Frontal cortex (tissue), 3 donors: ENCODE measurements at regions not wholly inside any gene's neighbourhood (a gene's known extent, or its start where the extent isn't known, plus 50 kb on each side); places are given as distances from the start of the nearest gene placed in this dataset.
"Not testable (repeated sequence)": the region's sequence is repeated elsewhere in the genome, so short reads cannot be mapped to it uniquely, and the experiment has no call there.

Experiments
- DNase-seq, 2 donors: peaks; one replicate each; pipeline ENCODE4 v3.0.0; 2012; ENCODE audit warnings: low spot score in 2 of 2
- FAIRE-seq: peaks from 2 replicates; lab custom pipeline; 2012; peaks lifted over from hg19 to GRCh38; lab: Jason Lieb, UNC
- donor health status: control.
- donor health status: control.
- donor health status: control.

DNA sequence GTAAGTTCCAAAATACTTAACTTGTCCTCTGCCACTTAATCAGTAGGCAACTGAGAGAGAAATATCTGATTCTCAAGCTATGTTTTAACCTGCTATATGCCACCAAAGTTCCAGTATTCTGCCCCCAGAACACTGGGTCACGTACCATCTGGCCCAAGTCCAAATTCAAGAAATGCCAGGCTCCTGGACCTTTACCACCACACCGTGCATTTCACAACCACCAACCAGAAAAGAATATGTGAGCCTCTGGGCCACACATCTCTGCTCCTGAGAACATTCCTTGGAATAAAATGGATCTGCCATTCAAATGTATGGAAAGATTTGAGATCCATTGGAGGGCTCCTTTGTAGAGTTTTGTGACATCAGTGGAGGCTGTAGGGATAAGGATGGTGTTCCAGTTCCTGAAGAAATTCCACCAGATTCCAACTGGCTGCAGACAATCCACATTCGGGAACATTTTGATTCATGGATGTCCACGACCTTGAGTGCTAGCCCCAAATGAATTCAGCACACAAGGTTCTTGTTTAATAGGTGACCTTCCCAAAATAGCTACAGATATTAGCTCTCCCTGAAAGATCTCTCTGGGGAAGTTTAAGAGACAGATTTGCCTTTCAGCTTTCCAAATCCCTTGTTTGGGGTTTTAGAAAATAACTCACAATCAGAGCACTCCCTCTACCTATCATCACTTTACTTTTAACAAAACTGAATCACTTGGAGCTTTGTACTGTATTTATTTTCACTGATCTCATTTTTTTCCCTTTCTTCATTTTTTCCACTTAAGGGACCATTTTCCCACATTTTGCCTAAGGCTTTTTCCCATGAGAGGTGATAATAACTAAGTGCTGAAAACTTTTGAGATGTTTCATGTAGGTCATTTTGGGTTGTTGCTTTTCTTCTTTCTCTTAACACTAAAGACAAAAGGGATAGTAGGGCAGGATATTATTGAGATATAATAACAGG lies 128.4 kb upstream of the ZC3H11B start:
- DNase-seq (no peak), FAIRE-seq (no peak)

DNA sequence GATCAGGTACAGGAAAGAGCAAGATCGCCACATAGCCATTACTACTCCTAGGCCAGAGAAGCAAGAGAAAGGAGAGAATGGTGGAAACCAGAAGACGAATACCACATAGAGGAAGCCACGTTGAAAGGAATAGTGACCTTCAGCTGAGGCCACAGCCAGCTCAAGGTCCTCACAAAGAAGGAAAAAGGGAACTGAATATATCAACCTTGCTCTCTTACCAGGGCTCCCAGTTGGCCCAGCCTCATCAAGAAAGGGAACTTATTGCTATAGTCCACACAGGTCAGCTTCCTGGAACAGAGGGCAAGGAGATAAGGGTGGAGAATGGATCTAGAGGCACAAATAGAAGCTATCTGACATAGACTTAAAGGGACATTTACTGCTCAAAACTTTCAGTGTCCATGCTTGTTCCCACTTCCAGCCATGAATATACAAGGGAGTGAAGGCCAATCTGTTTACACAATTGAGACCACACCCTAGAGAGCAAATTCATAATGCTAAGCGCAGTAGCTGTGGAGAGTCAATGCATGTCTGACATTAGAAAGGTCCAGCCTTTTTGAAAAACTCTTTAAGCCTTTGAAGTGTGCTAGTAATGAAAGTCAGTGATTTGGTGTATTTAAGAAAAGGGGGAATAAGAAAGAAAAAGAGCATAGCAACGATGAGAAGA lies 120.7 kb upstream of the ZC3H11B start:
- no peak for DNase-seq

DNA sequence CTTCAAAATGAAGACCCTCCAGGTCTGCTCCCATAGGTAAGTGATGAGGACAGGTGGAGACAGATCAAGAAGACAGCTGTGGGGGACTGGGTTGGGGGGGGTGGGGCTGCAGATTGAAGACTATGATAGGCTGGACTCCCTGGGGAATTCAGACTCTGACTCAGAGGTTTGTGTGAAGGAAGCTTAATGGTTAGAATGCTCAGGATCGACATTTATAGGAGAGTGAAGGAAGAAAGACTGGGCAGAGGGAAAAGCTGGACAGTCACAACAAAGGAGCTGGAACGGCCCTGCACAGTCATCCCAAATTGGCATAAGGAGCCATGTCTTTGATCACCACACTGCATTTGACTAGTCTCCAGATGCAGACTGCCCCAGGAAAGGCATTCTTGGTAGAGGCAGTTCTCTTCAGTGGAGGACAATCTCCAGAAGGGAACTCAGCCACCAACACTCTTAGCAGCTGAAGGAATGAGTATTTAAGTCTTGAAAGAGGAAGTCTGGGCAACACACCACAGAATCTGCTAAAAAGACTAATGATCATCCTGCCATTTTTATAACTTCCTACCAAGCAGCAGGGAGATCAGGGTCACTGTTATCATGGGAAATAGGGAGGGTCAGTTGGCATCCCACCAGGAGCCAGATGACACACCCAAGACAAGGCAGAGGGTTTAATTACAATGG lies 120.0 kb upstream of the ZC3H11B start:
- FAIRE-seq = no peak
- no peak for DNase-seq

More for the DNA sequence above, 120.7 kb upstream of the ZC3H11B start:
- no peak for FAIRE-seq

DNA sequence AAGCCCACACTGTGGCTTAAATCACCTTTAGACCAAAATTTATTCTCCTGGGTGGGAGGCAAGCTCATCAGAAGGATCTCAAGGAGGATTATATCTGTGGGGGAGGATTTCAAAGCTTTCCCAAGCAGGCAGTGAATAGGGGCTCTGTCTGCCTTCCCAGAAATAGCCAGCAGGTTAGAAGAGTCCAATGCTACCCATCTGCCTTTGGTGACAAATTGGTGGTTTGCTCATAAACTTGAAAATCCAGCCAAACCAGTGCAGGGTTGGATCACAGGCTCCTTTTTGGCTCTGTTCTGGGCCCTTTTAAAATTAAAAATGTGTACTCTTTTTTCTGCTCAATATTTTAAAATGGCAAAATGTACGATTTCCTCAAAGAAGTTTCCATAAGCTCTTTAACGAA lies 118.9 kb upstream of the ZC3H11B start:
- no peak for DNase-seq
- no peak for FAIRE-seq

DNA sequence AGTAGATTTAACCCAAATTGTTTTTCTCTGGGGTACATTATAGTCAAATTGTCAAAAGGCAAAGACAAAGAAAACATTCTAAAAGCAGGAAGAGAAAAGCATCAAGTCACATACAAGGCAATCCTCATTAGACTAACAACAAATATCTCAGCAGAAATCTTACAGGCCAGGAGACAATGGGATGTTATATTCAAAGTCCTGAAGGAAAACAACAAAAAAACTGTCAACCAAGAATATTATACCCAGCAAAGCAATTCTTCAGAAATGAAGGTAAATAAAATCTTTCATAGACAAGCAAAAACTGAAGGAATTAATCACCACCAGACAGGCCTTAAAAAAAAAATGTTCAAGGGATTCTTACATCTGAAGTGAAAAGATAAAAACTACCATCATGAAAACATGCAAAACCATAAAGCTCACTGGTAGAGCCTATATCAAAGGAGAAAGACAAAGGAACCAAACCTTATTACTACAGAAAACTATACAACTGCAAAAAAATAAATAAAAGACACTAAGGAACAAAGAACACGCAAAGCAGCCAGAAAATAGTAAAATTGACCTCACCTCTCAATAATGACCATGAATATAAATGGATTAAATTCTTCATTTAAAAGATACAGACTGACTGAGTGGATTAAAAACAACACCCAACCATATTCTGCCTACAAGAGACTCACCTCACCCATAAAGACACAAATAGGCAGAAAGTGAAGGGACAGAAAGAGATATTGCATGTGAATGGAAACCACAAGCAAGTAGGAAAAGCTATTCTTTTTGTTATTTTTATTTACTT lies 113.8 kb upstream of the ZC3H11B start:
- FAIRE-seq = no peak
- no peak for DNase-seq

DNA sequence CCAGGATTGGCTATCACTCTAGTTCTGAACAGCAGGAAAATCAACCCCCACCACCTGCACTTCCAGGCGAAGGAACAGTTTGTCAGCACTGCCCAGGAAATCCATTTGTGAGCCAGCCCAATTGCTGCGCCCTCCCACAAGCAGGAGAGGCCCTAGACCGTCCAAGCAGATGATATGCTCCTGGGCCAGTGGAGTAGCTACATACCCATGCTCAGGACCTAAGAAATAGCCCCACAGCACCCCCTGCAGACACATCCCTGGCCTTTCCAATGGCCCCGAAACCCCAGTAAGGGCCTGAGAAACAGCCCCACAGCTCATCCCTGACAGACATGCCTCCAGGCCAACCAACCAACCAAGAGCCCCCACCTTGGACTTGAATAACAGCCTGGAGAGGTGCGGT lies 111.5 kb upstream of the ZC3H11B start:
- FAIRE-seq = no peak
- DNase-seq = no peak

DNA sequence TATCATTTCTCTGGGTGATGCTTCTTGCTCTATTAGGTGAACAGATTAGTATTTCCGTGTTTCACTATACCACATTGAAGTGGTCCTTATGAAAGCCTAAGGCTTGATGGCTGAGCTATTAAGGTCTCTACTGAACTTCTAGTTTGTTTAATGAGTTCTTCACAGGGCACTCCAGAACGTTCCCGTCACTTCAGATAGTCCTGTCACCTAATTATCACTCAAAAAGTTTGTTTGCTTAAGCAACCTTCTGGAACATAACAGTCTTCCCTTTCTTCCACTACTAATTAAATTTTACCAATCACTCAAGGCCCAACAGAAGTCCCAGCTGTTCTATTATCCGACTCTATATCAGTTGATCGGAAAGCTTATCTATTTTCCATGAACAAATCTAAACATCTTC lies 104.6 kb upstream of the ZC3H11B start:
- DNase-seq (no peak), FAIRE-seq (no peak)

DNA sequence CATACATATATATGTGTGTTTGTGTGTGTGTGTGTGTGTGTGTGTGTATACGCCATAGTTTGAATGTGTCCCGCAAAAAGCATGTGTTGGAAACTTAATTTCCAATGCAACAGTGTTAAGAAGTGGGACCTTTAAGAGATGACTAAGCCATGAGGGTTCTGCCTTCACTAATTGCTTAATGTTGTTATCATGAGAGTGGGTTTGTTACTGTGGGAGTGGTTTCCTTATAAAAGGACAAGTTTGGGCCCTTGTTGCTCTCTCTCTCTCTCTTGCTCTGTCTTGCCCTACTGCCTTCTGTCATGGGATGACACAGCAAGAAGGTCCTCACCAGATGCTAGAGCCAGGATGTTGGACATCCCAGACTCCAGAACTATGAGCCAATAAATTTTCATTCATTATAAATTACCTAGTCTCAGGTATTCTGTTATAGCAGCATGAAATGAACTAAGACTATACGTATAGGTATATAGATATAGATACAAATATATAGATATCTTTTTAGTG lies 103.8 kb upstream of the ZC3H11B start:
- no peak for DNase-seq
- no peak for FAIRE-seq

DNA sequence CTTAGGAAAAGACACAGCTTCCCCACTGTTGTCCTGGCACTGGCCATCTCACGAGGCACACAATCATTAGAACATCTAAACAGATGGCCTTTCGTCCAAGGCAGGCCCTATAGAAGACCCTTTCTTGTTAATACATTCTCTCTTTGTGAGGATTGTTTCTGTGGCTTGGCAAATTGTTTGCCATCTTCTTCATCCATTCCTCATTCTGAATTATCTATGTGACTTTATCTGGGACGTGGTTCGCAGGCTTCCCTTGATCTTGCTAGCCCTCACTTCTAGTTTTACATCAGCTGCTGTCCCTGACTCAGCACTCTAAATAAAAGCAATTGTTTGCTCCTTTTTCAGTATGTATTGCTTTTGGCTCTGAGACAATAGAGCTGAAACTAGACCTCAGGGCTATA lies 101.1 kb upstream of the ZC3H11B start:
- FAIRE-seq = no peak
- no peak for DNase-seq

DNA sequence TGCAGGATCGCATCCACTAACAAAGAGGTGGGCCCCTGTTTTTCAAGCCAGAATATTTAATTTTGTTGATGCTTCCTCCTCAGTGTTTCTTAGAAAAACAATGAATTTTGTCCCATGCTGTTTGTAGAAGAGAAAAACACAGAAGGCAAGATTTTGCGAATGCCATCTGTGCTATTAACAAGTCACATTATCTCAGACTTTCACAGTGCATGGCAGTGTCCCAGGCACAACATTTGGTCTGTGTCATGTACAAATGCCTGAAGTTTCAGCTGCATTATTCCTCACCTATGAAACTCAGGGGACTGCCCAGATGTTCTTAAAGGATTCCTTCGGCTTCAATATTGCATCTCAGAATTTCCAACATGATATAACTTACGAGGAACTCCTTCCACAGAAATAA lies 99.6 kb upstream of the ZC3H11B start:
- FAIRE-seq (no peak), DNase-seq (no peak)

DNA sequence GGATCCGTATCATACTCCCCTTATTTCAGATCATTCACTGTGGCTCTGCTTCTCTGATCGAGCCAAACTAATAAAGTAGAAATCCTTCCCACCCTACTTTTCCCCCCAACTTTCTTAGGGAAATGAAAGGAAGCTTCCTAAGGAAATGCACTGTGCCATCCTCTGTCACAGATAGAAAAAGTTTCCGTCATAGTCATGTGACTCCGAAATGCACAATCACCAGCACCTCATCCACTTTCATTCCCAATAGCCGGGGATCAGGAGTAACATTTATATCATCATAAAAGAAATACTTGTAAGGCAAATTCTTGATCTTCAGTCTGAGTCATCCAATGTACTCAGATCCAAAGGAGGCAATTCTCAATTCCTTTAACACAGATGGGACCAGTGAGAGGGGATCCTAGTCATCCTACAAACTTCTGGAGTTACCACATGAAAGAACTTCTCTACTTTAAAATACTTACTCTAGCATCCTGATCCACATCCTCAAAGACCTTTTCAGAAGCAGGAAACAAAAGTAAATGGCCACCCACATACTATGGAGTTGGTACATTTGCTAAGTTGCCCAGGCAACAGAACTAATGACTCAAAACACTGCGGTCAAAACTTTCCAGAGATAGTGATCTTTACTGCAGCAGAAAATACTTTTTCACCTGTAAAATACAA lies 97.8 kb upstream of the ZC3H11B start:
- FAIRE-seq (no peak), DNase-seq (no peak)

DNA sequence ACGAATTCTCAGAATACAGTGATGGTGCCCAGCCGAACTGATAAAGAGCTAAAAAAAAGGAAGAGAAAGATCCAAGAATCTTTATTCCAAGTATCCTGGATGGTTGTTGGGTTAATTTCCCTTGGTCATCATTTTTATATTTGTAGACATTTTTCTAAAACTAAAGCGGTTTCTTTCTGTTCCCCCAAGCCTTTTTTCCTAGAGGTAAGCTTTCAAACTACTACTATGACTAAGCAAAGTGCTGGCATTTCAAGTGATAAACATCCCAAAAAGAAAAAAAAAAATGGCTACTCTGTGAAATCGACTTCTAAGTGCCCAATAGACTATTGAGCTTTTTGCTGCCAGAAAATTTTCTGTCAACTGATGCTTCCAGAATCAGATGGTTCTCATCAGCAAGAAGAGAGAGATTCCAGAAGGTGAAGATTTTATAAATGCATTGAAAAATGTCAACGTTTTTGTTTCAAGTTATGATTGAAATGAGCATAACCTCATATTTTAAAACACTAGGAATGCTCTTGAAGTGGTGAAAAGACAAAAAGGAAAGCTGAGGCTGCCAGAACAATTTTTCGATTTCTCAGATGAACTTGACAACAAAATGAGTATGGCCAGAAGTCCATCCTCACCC lies 96.1 kb upstream of the ZC3H11B start:
- no peak for FAIRE-seq
- DNase-seq = no peak

DNA sequence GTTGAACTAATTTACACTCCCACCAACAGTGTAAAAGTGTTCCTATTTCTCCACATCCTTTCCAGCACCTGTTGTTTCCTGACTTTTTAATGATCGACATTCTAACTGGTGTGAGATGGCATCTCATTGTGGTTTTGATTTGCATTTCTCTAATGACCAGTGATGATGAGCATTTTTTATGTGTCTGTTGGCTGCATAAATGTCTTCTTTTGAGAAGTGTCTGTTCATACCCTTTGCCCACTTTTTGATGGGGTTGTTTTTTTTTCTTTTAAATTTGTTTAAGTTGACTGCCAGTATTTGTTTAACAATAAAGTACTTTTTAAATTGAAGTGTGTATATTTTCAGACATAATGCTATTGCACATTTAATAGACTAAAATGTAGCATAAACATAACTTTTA lies 95.0 kb upstream of the ZC3H11B start:
- not testable (repeated sequence) for DNase-seq, FAIRE-seq

DNA sequence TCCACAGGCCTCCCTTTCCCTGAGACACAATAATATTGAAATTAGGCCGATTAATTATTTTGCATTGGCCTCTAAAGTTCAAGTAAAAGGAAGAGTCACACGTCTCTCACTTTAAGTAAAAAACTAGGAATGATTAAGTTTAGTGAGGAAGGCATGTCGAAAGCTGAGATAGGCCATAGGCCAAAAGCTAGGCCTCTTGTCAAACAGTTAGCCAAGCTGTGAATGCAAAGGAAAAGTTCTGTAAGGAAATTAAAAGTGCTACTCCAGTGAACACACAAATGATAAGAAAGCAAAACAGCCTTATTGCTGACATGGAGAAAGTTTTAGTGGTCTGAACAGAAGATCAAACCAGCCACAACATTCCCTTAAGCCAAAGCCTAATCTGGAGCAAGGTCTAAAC lies 91.4 kb upstream of the ZC3H11B start:
- not testable (repeated sequence) for DNase-seq, FAIRE-seq

DNA sequence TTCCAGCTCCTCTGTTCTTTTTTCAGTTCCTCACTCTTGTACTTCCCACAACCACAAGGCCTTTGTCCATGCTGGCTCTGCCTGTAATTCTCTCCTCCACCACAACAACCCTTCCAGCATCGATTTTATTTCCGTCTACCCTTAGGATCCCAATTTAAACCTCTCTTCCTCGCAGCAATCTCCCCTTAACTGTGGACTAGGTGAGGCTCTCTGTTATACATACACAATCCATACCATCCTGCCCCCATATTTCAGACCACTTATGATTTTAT lies 90.4 kb upstream of the ZC3H11B start:
- no peak for DNase-seq
- no peak for FAIRE-seq

DNA sequence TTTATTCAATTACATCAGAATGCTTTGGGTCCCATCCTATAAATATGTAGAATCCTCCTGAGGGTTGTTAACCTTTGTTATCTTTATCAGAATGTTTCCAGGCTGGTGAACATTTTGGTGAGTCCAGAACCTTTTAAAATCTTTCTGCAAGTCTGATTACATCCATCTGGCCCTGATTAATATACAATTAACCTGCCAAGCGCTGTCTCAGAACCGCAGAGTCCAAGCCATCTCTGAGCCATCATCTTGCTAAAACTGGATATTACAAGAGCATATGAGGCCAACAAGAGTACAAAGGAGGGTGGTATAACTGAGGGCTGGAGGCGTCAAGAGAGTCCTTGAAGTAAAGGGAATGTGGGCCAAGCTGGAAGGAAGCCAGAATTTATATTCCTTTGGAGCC lies 88.6 kb upstream of the ZC3H11B start:
- DNase-seq = no peak
- no peak for FAIRE-seq

DNA sequence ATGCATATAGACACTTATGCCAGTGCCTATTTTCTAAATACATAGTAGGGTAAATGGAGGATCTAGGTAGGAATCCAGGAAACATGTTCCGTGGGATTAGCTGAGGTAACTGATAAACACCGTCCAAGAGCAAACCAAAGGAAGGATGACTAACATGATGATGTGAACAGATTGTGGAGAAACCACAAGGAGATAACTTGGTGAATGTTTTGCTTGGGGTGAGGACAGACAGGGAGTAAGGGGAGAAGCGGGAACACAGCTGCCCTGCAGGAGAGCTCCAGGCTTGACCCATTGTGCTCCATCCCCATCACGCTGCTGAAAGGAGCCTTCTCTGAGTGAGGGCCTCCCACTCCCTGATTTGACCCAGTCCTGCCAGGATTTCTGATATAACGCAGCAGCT lies 87.0 kb upstream of the ZC3H11B start:
- FAIRE-seq = no peak
- DNase-seq = no peak

DNA sequence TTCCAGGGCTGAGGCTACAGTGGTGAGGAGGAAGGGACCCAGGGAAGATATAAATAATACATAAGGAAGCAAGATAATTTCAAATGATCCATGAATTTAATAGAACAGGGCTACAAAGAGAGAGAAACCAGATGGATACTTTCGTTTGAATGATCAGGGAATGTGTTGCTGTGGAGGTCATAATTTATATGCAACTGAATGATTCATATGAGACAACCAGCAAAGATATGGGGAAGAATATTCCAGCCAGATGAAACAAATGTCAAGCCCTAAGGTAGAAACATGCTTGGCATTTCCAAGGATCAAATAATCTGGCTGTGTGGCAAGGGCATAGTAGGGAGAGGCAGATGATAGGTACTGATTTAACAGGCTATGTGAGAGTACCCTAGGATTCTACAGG lies 84.8 kb upstream of the ZC3H11B start:
- DNase-seq (no peak), FAIRE-seq (no peak)

DNA sequence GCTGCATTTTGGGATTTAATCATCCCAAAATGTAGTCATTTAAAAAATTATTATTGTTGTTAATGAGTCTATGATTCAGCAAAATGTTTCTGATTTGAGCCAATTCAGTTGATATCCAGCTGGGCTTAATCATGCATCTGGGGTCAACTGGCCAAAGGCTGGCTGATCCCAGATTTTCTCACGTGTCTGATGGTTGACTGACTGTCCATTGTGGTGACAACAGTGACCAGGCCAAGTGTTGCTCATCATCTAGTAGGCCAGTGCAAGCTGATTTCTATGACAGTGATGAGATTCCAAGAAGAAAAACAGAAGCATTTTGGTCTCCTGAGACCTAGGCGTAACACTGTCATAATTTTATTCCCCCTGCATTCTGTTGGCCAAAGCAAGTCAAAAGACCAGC lies 80.1 kb upstream of the ZC3H11B start:
- FAIRE-seq (no peak), DNase-seq (no peak)
